Mesendoderm (in vitro differentiated cells): ENCODE measurements at regions not wholly inside any gene's neighbourhood (a gene's known extent, or its start where the extent isn't known, plus 50 kb on each side); places are given as distances from the start of the nearest gene placed in this dataset.

ENCODE experiments used
- DNase-seq: peaks from one replicate; pipeline ENCODE4 v3.0.0; 2013
- H2AK5ac ChIP-seq: 2 replicates; pipeline ENCODE4 v1.6.1; 2013; ENCODE audit warnings: low read length, inconsistent platforms
- H2BK120ac ChIP-seq: 2 replicates; pipeline ENCODE4 v1.6.1; 2013; ENCODE audit warnings: low read depth, mild to moderate bottlenecking, low read length, moderate library complexity, mixed read lengths
- H2BK15ac ChIP-seq: replicated peaks from 2 replicates; pipeline ENCODE4 v1.6.1; 2013; ENCODE audit warnings: low read depth, mild to moderate bottlenecking, moderate library complexity
- H2BK5ac ChIP-seq: 2 replicates; pipeline ENCODE4 v1.6.1; 2013; ENCODE audit warnings: low read length, inconsistent platforms
- H3K18ac ChIP-seq: 2 replicates; pipeline ENCODE4 v1.6.1; 2013; ENCODE audit warnings: mild to moderate bottlenecking, low read length, mixed read lengths
- H3K23ac ChIP-seq: one replicate; pipeline ENCODE4 v1.6.1; 2013; ENCODE audit warnings: low read length
- H3K27ac ChIP-seq: 2 replicates; pipeline ENCODE4 v1.5.1; 2013; ENCODE audit warnings: low read depth, mild to moderate bottlenecking, inconsistent platforms, low read length, moderate library complexity
- H3K27me3 ChIP-seq: 2 replicates; pipeline ENCODE4 v1.6.1; 2013; ENCODE audit warnings: low read length, control low read depth, mild to moderate bottlenecking, inconsistent platforms; ENCODE audit not compliant: insufficient read depth, poor library complexity
- H3K36me3 ChIP-seq: 2 replicates; pipeline ENCODE4 v1.6.1; 2013; ENCODE audit warnings: low read length, inconsistent platforms; ENCODE audit not compliant: control insufficient read depth, insufficient read depth
- H3K4ac ChIP-seq: one replicate; pipeline ENCODE4 v1.6.1; 2013; ENCODE audit warnings: low read depth, mild to moderate bottlenecking, low read length, moderate library complexity
- H3K4me1 ChIP-seq: 2 replicates; pipeline ENCODE4 v1.6.1; 2013; ENCODE audit warnings: low read depth, low read length, inconsistent platforms; ENCODE audit not compliant: control insufficient read depth
- H3K4me2 ChIP-seq: 2 replicates; pipeline ENCODE4 v1.6.1; 2013; ENCODE audit warnings: low read length
- H3K4me3 ChIP-seq: 2 replicates; pipeline ENCODE4 v1.5.1; 2013; ENCODE audit warnings: mild to moderate bottlenecking, low read length
- H3K56ac ChIP-seq: one replicate; pipeline ENCODE4 v1.6.1; 2013; ENCODE audit warnings: low read length
- H3K79me1 ChIP-seq: 2 replicates; pipeline ENCODE4 v1.6.1; 2013; ENCODE audit warnings: low read length, inconsistent platforms
- H3K79me2 ChIP-seq: 2 replicates; pipeline ENCODE4 v1.6.1; 2013; ENCODE audit warnings: mild to moderate bottlenecking, low read length; ENCODE audit not compliant: control insufficient read depth, insufficient read depth
- H3K9ac ChIP-seq: 2 replicates; pipeline ENCODE4 v1.6.1; 2013; ENCODE audit warnings: low read length, inconsistent platforms
- H4K5ac ChIP-seq: one replicate; pipeline ENCODE4 v1.6.1; 2013; ENCODE audit warnings: low read length
- H4K8ac ChIP-seq: one replicate; pipeline ENCODE4 v1.6.1; 2013; ENCODE audit warnings: low read depth, mild to moderate bottlenecking, control low read depth, low read length, moderate library complexity
- WGBS: extraction: QIAGEN DNeasy Blood & Tissue Kit; methylation state at CpG from one replicate; pipeline ENCODE4 v1.1.7; 2013; ENCODE audit warnings: low lambda C conversion rate, missing lambda C conversion rate; ENCODE audit not compliant: insufficient coverage; ENCODE audit errors: extremely low coverage; 5-methylcytosine and 5-hydroxymethylcytosine counted together

DNA sequence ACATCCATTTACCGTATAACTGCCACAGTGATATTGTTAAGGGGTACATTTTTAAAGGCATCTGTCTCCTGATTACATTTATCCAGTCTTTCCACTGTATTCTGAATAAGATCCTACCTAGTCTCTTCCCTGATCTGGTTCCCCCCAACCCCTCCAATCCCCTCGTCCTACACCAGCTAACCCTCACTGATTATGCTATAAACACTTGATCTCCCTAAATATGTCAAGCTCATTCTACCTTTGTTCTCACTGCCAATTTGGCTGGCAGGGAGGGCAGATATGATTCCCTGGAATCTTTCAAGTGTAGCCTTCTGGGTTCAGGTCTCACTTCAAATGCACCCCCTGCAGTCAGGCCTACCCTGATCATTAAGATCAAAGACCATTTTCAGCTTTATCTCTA lies 1379.8 kb upstream of the MIR17HG start:
- Histone ChIP-seq H3K4me2 (no peak overlapping the region), H3K23ac (no peak overlapping the region), H3K56ac (no peak overlapping the region), H3K36me3 (no peaks in the 10 kb centered on the region), H3K27me3 (no peaks in the 10 kb centered on the region), H2BK15ac (no peak overlapping the region), H3K18ac (no peak overlapping the region), H3K79me2 (no peaks in the 10 kb centered on the region), H3K4ac (no peak overlapping the region), H4K8ac (peak overlapping the region; percentile 39), H4K5ac (no peak overlapping the region), H3K4me3 (no peak overlapping the region), H2BK5ac (no peak overlapping the region), H2BK120ac (no peak overlapping the region), H3K79me1 (no peaks in the 10 kb centered on the region), H3K9ac (no peak overlapping the region), H3K4me1 (peaks cover 6% of the 10 kb centered on the region), H3K27ac (no peak overlapping the region), H2AK5ac (no peak overlapping the region)
- peak; percentile 43 for DNase-seq
- WGBS: no CpG with 5 or more reads among the region's 2 CpGs

DNA sequence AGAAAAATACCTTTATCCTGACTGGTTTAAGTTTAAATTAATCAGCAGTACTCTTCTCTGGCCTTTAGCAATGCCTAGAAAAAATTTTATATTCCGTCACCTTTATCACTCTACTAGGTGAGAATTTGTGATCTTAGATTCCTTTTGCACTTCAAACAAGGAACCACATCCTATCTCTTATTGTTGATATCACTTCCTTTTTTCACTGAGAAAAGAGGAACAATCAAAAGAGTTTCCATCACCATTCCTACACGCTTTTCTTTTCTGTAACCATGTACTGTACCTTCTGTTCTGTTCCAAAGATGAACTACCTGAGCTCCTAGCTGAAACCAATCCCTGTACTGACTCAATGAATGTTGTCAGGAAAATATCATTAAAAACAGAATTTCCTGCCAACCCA lies 1379.0 kb upstream of the MIR17HG start:
- H2BK120ac ChIP-seq: no peak overlapping the region
- no peak overlapping the region for H3K18ac ChIP-seq
- H3K27me3 ChIP-seq: no peaks in the 10 kb centered on the region
- no peaks in the 10 kb centered on the region for H3K36me3 ChIP-seq
- H3K4me2 ChIP-seq: no peak overlapping the region
- H3K4me3 ChIP-seq: no peak overlapping the region
- H3K23ac ChIP-seq: no peak overlapping the region
- no peaks in the 10 kb centered on the region for H3K79me1 ChIP-seq
- no peak for DNase-seq
- H3K27ac ChIP-seq: no peak overlapping the region
- no peak overlapping the region for H3K4ac ChIP-seq
- H3K79me2 ChIP-seq: no peaks in the 10 kb centered on the region
- no CpG with 5 or more reads among the region's 2 CpGs for WGBS
- H2AK5ac ChIP-seq: no peak overlapping the region
- peaks cover 6% of the 10 kb centered on the region for H3K4me1 ChIP-seq
- H3K9ac ChIP-seq: no peak overlapping the region
- no peak overlapping the region for H4K5ac ChIP-seq
- no peak overlapping the region for H3K56ac ChIP-seq
- H2BK15ac ChIP-seq: no peak overlapping the region
- H4K8ac ChIP-seq: no peak overlapping the region
- no peak overlapping the region for H2BK5ac ChIP-seq

DNA sequence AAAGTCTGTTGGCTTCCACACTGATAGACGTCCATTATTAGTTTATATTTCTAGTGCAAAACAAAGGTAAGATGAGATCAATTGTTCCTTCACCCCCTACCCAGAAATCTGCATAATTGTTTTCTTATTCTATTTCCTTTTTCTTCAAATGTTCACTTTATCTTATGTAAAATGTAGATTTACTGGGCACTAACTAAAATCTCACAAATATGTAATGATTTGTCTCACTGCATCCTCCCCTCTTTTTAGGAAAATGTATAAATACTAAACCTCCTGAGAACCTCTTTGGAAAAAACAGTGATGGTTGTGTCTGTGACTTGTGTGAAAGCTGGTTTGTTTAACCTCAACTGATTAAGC lies 1377.2 kb upstream of the MIR17HG start:
- no peak overlapping the region for H3K9ac ChIP-seq
- H3K4ac ChIP-seq: no peak overlapping the region
- no peak overlapping the region for H3K23ac ChIP-seq
- H3K27me3 ChIP-seq: no peaks in the 10 kb centered on the region
- H2AK5ac ChIP-seq: no peak overlapping the region
- WGBS: no CpG with 5 or more reads among the region's 1 CpG
- H3K79me1 ChIP-seq: no peaks in the 10 kb centered on the region
- H3K27ac ChIP-seq: no peak overlapping the region
- no peak overlapping the region for H2BK5ac ChIP-seq
- H4K5ac ChIP-seq: no peak overlapping the region
- no peak overlapping the region for H3K4me3 ChIP-seq
- H3K36me3 ChIP-seq: no peaks in the 10 kb centered on the region
- no peak overlapping the region for H4K8ac ChIP-seq
- H3K79me2 ChIP-seq: no peaks in the 10 kb centered on the region
- no peak overlapping the region for H2BK15ac ChIP-seq
- no peak overlapping the region for H3K18ac ChIP-seq
- DNase-seq: no peak
- no peak overlapping the region for H3K56ac ChIP-seq
- H2BK120ac ChIP-seq: no peak overlapping the region
- H3K4me2 ChIP-seq: no peak overlapping the region
- peaks cover 6% of the 10 kb centered on the region for H3K4me1 ChIP-seq

DNA sequence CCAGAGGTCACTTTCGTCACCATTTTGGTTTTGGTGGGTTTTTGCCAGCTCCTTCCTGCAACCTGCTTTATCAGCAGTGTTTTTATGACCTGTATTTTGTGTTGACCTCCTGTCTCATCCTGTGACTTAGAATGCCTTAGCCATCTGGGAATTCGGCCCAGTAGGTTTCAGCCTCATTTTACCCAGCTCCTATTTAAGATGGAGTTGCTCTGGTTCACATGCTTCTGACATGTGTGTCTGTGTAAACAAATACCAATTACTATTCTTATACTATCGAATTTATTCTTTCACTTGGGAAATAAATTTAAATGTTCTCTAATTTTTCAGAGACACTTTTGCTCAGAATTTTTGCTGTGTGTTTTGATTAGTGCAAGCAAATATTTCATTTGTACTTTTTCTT lies 1370.3 kb upstream of the MIR17HG start:
- H3K9ac ChIP-seq: no peak overlapping the region
- H4K8ac ChIP-seq: no peak overlapping the region
- no CpG with 5 or more reads among the region's 3 CpGs for WGBS
- no peaks in the 10 kb centered on the region for H3K27me3 ChIP-seq
- no peaks in the 10 kb centered on the region for H3K79me2 ChIP-seq
- H2AK5ac ChIP-seq: no peak overlapping the region
- H3K4me3 ChIP-seq: no peak overlapping the region
- H3K4me1 ChIP-seq: no peaks in the 10 kb centered on the region
- DNase-seq: no peak
- no peaks in the 10 kb centered on the region for H3K36me3 ChIP-seq
- H3K79me1 ChIP-seq: no peaks in the 10 kb centered on the region
- H2BK120ac ChIP-seq: no peak overlapping the region
- no peak overlapping the region for H2BK15ac ChIP-seq
- H3K23ac ChIP-seq: no peak overlapping the region
- no peak overlapping the region for H3K4ac ChIP-seq
- H3K18ac ChIP-seq: no peak overlapping the region
- H3K4me2 ChIP-seq: no peak overlapping the region
- H4K5ac ChIP-seq: no peak overlapping the region
- no peak overlapping the region for H2BK5ac ChIP-seq
- no peak overlapping the region for H3K56ac ChIP-seq
- no peak overlapping the region for H3K27ac ChIP-seq

DNA sequence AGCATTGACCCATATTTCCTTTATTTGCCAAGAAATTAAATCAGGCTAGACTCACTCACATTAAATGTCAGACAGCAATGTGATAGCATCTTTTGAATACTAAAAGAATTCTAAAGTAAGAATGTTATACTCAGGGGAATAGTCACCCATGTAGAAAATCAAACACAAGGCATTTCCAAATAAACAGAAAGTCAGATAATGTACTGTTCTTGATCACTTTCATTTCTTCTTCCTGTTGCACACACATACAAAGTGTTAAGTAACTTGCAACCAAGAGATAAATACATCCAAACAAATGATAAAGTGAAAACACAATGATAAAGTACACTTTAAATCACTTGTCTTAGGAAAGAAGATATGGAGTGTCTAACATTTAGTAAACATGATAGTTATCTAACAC lies 1366.6 kb upstream of the MIR17HG start:
- Histone ChIP-seq H3K56ac (no peak overlapping the region), H4K5ac (no peak overlapping the region), H3K4me2 (no peak overlapping the region), H3K27me3 (no peaks in the 10 kb centered on the region), H3K79me1 (no peaks in the 10 kb centered on the region), H3K4ac (no peak overlapping the region), H2BK15ac (no peak overlapping the region), H3K36me3 (no peaks in the 10 kb centered on the region), H2BK5ac (no peak overlapping the region), H3K4me1 (no peaks in the 10 kb centered on the region), H2AK5ac (no peak overlapping the region), H3K23ac (no peak overlapping the region), H3K27ac (no peak overlapping the region), H2BK120ac (no peak overlapping the region), H3K4me3 (no peak overlapping the region), H3K18ac (no peak overlapping the region), H3K9ac (no peak overlapping the region), H4K8ac (no peak overlapping the region), H3K79me2 (no peaks in the 10 kb centered on the region)
- no peak for DNase-seq

DNA sequence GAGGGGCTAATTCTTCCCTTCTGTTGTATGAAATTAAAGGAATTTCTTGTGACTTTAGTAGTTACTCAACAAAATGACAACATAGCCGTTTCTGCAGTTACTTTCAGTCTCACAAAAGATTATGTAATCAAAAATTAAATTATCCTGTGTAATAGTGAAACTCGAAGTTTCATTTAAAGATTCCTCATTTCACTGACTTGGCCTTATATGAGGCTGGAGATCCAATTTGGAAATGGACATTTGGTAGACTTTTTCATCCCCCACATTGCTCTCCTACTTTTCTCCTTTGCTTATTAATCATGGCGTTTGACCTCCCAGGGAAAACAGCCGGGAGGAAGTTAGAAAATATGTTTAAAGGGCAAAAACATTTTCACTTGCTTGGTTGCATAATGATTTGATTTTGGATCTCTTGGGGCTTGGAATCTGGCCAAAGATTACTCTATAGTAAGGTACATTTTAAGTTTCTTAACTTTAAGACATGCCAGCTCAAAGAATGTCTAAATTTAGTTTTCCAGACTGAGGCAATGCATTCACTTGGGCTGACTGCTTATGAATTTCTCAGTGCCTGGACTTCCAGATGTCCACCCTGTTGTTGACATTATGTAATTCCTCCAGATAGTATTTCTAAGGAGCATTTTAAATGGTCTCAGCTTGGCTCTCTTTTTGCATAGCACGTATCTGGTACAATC lies 1364.9 kb upstream of the MIR17HG start:
- H3K79me2 ChIP-seq: no peaks in the 10 kb centered on the region
- no CpG with 5 or more reads among the region's 5 CpGs for WGBS
- H2BK120ac ChIP-seq: no peak overlapping the region
- no peaks in the 10 kb centered on the region for H3K4me1 ChIP-seq
- H2BK15ac ChIP-seq: no peak overlapping the region
- no peak overlapping the region for H3K9ac ChIP-seq
- H3K23ac ChIP-seq: no peak overlapping the region
- no peak overlapping the region for H3K56ac ChIP-seq
- no peak overlapping the region for H4K5ac ChIP-seq
- H2AK5ac ChIP-seq: no peak overlapping the region
- no peak overlapping the region for H3K4ac ChIP-seq
- no peak overlapping the region for H3K4me3 ChIP-seq
- H3K36me3 ChIP-seq: no peaks in the 10 kb centered on the region
- H3K4me2 ChIP-seq: no peak overlapping the region
- H4K8ac ChIP-seq: no peak overlapping the region
- H3K27ac ChIP-seq: no peak overlapping the region
- no peak for DNase-seq
- no peaks in the 10 kb centered on the region for H3K79me1 ChIP-seq
- no peaks in the 10 kb centered on the region for H3K27me3 ChIP-seq
- H3K18ac ChIP-seq: no peak overlapping the region
- no peak overlapping the region for H2BK5ac ChIP-seq
